Activated naive CD4-positive, alpha-beta T cell treated with anti-CD3 and anti-CD28 coated beads, Interleukin-2, amount 50 U/mL, for 72 hours (primary cell): ENCODE measurements at regions not wholly inside any gene's neighbourhood (a gene's known extent, or its start where the extent isn't known, plus 50 kb on each side); places are given as distances from the start of the nearest gene placed in this dataset.
"Not testable (repeated sequence)": the region's sequence is repeated elsewhere in the genome, so short reads cannot be mapped to it uniquely, and the experiment has no call there.

Experiments
- ATAC-seq, 2 donors: fragments of 150-1000 bp; cut with Tn5 transposase; 2 replicates each; pipeline ENCODE4 v1.10.0; 2021; ENCODE audit warnings: mild to moderate bottlenecking in 2 of 2, moderate library complexity in 2 of 2
- DNase-seq, 2 donors: peaks; one replicate each; pipeline ENCODE4 v3.0.0; 2021 to 2022; ENCODE audit warnings: low spot score in 2 of 2
- H3K27ac Mint-ChIP-seq, 2 donors: one replicate each; pipeline ENCODE4 v1.8.0; 2022; ENCODE audit warnings: mild to moderate bottlenecking in 2 of 2, mixed read lengths in 2 of 2
- H3K36me3 Mint-ChIP-seq, 2 donors: one replicate each; pipeline ENCODE4 v1.8.0; 2022; ENCODE audit warnings: mixed read lengths in 2 of 2
- H3K9me3 Mint-ChIP-seq, 2 donors: one replicate each; pipeline ENCODE4 v1.8.0; 2022; ENCODE audit warnings: mixed read lengths in 2 of 2

DNA sequence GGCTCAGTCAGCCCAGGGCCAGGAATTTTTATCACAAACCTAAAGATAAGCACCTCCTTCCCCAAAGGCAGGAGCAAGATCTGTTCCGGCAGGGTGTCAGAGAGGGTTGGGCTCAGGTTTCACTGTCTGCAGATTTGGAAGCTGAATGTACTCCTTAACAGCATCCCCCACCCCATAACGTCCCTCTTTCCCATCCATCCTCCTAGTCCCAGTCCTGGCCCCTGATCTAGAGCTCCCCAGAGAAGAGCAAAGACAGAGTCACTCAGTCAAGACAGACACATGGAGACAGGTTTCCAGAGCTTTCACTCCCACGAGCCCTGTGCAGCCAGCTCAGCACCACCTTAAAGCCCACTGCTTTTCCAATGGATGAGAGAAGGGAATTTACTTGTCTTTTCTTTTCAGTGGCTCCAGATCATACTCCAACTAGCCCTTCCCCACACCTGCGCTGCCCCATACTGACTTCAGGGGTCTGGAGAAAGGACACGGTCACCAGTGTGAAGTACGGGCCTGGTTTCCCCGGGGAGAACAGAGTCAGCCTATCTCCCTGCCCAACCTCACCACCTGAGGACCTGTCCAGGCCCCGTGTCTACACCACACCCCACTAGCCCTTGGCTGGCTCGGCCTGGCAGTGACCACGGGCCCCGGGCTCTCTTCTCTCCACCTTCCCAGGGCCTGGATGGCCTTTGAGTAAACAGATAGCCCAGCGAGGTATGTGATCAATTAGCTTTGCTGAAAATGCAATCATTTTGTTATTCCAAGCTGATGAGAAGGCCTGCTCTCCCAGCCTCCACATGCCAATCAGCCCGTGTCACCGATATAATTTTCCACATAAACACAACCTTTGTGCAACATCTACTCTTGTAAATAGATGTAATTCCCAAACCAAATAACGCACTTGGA lies 249.1 kb downstream of the FOXD2 start:
- ATAC-seq (no peak), DNase-seq (no peak)
- no peak overlapping the region for H3K27ac Mint-ChIP-seq
- no peaks in the 10 kb centered on the region for H3K36me3 Mint-ChIP-seq
- no peaks in the 10 kb centered on the region for H3K9me3 Mint-ChIP-seq

DNA sequence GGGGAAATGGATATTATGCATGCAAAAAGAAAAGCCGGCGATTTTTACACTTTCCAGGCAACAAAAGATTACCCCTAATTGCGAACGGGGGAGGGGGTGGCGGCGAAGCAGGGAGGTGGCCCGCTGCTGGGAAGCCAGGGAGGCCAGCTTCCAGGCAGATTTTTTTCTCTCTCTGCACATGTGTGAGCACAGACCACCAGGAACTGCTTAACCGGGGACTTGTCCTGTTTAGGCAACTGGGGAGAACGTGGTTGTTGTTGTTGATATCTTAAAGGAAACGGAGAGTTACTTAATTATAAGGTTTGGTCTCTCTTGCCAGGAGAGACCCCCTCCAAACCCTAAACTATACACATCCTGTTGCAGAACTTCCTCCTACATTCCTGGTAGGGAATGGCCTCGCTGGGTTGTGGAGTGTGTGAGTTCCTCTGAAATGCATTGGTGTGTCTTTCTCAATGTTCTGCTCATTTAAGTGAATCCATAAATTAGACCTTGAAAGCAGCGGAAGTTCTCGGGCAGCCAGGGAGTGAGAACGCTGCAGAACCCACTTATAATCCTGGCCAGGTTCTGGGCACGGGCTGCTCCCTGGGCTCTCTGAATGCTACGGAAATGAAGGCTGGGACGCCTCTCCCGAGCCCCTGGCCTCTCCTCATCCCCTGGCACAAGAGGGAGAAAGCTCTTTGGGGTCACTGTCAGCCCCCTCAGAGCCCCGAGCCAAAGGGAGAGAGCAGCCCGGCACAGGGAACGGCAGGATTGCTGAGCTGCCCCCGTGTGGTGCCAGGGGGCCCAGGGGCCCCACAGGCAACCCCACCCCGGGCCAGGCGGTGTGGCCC lies 250.0 kb downstream of the FOXD2 start:
- no peaks in the 10 kb centered on the region for H3K36me3 Mint-ChIP-seq
- H3K9me3 Mint-ChIP-seq: no peaks in the 10 kb centered on the region
- DNase-seq (no peak), ATAC-seq (no peak)
- H3K27ac Mint-ChIP-seq: no peak overlapping the region

- H3K9me3 Mint-ChIP-seq: no peaks in the 10 kb centered on the region
- peak in 1 of 2 donors; percentile 14 for DNase-seq
- H3K36me3 Mint-ChIP-seq: no peaks in the 10 kb centered on the region
- no peak overlapping the region for H3K27ac Mint-ChIP-seq
- no peak for ATAC-seq
These were observed 250.8 kb downstream of the FOXD2 start for GRCh38 chr1:47688461-47689296.

DNA sequence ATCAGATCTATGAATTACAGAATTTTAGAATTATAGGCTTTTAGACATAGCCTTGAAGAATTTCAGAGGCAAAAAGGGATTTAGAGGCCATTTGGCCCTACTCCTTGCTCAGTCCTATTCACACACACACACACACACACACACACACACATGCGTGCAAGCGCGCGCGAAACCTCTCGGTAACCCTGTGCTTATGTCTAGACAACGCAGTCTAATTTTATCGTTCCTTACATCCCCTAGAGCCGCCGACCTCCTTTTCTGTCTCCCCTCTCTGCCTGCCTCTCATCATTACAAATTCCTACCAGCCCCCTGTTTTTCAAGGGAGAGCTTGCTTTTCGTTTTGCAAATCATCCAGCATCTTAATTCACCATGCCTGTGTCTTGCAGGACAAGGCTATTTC lies 252.1 kb downstream of the FOXD2 start:
- DNase-seq (no peak), ATAC-seq (no peak)
- Mint-ChIP-seq H3K36me3 (no peaks in the 10 kb centered on the region), H3K9me3 (no peaks in the 10 kb centered on the region), H3K27ac (no peak overlapping the region)

GRCh38 chr1:47690341-47691250 lies 252.8 kb downstream of the FOXD2 start:
- no peak for DNase-seq
- no peaks in the 10 kb centered on the region for H3K36me3 Mint-ChIP-seq
- no peaks in the 10 kb centered on the region for H3K9me3 Mint-ChIP-seq
- ATAC-seq: no peak
- no peak overlapping the region for H3K27ac Mint-ChIP-seq

GRCh38 chr1:47691293-47691692 lies 253.4 kb downstream of the FOXD2 start:
- DNase-seq, H3K27ac Mint-ChIP-seq, H3K9me3 Mint-ChIP-seq, ATAC-seq, H3K36me3 Mint-ChIP-seq: not testable (repeated sequence)

DNA sequence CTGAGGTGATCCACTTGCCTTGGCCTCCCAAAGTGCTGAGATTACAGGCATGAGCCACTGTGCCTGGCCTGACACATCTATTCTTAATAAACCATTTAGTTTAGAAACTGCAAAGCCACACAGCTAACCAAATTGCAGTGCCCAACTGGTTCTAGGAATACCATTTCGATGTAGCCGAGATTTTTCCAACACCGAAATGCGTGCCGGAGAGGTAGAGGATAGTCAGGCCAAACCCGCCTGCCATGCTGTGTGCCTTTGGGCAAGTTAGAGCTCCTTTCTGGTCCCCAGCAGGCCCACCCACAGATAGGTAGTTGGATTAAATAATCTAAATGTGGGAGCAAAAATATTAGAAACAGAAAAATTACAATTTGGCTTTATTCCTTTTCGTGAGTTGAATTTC lies 254.4 kb downstream of the FOXD2 start:
- no peak overlapping the region for H3K27ac Mint-ChIP-seq
- ATAC-seq: no peak
- H3K9me3 Mint-ChIP-seq: no peaks in the 10 kb centered on the region
- DNase-seq: no peak
- no peaks in the 10 kb centered on the region for H3K36me3 Mint-ChIP-seq

DNA sequence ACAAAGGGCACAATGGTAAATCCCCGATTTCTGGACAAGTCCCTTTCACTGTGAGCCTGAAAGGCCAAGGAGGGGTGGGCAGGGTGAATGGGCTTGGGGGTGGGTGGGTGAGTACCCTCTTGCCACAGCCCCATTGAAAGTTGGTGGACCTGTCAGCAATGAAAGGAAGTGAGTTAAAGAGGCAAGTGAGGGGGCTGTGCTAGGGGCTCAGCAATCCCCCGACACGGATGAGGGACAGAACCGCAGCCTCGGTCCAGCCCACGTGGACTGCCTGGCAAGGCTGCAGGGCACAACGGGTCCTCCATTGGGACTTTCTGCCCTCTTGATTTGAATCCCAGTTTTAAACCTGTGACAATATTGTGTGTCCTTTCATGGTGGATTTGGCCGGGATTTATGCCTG lies 255.3 kb downstream of the FOXD2 start:
- Mint-ChIP-seq H3K9me3 (no peaks in the 10 kb centered on the region), H3K36me3 (no peaks in the 10 kb centered on the region), H3K27ac (no peak overlapping the region)
- DNase-seq (no peak), ATAC-seq (no peak)

DNA sequence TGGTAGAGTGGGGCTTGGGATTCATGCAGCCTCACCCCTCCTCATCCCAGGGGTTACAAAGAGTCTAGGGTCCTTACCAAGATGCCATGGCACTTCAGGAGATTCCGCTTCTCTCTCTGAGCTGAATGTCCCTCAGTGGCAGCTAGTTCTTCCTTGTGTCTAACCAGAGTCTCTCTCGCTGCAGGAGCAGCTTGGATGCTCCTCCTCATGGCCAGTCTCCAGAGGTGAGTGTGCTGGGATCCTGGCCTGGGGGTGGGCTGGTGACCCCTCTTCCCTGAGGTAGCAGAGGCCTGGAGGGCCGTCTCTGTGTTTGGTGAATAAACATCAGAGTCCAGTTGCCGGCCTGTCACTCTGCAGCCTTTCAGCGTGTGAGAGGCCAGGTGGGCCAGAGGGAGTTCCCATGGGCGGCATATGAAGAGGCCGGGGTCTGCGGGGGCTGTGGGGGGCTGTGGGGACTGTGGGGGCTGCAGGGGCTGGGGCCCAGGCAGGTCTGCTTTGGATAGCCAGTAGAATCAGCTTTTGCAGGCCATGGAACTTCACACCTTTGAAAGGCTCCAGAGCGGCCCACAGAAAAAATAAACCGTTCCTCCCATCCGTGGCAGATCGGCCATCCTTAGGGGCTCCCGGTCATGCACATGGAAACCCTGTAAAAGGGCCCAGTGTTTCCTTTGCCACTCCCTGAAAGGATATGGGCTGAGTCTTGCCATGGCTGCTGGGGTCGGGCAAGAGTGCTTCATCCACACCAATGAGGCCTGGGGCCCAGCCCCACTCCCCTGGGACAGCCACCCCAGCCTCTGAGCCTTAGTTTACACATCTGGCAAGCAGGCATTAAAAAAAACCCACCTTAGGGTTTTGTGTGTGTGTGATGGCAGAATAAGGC lies 256.4 kb downstream of the FOXD2 start:
- Mint-ChIP-seq H3K9me3 (no peaks in the 10 kb centered on the region), H3K27ac (no peak overlapping the region), H3K36me3 (no peaks in the 10 kb centered on the region)
- ATAC-seq (no peak), DNase-seq (no peak)

DNA sequence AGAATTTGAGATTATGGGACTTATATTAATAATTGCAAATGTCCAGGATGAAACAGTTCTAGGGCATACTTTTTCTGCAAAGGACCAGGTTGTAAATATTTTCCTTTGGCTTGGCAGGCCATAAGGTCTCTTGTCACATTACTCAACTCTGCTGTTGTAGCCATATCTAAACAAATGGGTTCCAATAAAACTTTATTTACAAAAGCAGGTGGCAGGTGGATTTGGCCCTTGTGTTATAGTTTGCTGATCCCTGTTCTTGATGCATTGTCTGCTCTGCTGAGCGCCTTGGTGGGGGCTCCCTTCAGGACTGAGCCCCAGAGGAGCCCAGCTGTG lies 258.5 kb downstream of the FOXD2 start:
- DNase-seq: no peak
- no peak for ATAC-seq
- Mint-ChIP-seq H3K9me3 (no peaks in the 10 kb centered on the region), H3K27ac (no peak overlapping the region), H3K36me3 (no peaks in the 10 kb centered on the region)

- Mint-ChIP-seq H3K27ac (no peak overlapping the region), H3K9me3 (no peaks in the 10 kb centered on the region), H3K36me3 (no peaks in the 10 kb centered on the region)
- DNase-seq (no peak), ATAC-seq (no peak)
These were observed 259.0 kb downstream of the FOXD2 start for GRCh38 chr1:47696737-47697441.

DNA sequence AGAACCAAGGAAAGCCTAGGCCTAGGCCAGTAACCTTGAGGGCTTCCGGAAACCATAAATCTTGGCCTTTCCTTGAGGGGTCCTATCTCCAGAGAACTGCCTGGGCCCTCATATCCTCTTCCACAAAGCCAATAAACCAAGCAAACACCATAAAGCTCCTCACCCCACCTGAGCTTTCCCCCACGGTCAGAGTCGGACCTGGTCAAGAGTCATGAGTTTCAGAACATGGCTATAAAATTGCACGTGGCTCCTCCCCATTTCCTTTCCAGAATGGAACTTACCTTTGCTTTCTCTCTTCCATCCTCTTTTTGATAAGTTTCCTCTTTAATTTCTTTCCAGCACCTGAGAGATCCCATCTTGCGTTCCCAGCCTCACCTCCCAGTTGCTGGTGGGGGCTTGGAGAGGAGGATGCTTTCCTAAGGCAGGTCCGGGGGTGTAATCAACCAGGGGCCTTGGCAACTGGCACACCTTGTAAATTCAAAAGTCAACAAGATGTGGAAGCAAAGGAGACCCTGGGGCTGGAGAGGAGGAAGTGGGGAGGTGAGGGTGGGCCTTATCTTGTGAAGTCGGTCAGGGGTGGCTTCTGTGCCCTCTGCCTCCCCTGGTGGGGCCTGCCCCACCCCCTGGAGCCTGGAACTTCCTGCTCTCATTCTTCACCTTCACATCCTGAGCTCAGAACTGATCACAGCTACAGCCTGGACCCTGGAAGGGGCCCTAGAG lies 259.9 kb downstream of the FOXD2 start:
- no peak for DNase-seq
- H3K36me3 Mint-ChIP-seq: no peaks in the 10 kb centered on the region
- ATAC-seq: no peak
- H3K9me3 Mint-ChIP-seq: no peaks in the 10 kb centered on the region
- no peak overlapping the region for H3K27ac Mint-ChIP-seq

DNA sequence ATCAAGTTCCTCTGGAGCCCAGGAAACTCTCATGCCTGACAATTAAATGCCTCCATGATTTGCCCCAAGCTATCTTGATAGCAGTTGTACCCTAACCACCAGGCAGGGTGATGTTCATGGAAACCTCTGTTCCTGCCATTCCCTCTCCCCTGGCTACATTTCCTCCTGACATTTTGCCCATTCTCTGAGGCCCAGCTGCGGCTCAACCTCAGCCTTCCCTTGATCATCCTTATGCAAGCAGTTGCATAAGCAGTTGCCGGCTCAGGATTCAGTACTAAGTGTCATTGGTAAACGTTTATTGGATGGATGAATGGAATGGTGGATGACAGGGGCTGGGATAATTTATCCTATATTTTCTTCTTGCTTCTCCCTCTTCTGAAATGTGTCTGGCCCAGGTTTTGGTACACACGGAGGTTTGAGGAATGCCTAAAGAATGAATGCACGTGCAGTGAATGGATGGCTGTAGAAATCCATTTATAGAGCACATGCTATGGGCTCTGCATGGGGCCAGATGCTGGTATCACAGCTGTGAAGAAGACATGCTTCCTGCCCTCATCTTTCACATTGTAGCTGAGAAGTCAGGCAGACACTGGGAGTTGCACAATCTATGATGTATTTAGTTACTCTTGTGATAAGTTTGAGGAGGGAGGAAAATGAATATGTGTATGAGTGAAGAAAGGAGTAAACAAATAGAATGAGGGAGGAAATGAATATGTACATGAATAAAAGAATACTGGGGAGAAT lies 261.8 kb downstream of the FOXD2 start:
- ATAC-seq: no peak
- Mint-ChIP-seq H3K36me3 (no peaks in the 10 kb centered on the region), H3K9me3 (no peaks in the 10 kb centered on the region)

DNA sequence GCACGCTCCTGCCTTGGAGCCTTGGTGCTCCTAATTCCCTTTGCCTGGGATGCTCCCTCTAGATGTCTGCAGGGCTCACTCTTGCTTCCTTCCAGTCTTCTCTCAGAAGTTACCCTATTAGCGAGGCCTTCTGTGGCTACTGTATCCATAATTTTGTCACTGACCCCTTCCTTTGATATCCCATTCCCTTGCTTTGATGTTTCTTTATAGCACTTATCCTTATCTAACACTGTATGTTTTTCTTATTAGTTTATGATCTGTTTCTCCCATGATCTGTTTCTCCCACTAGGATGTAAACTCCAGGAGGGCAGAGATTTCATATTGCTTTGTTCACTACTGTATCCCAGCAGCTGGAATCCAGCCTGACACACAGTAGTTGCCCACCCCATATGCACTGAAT lies 263.4 kb downstream of the FOXD2 start:
- H3K36me3 Mint-ChIP-seq: no peaks in the 10 kb centered on the region
- no peaks in the 10 kb centered on the region for H3K9me3 Mint-ChIP-seq
- no peak overlapping the region for H3K27ac Mint-ChIP-seq
- DNase-seq (no peak), ATAC-seq (no peak)

More for the DNA sequence above, 261.8 kb downstream of the FOXD2 start:
- no peak overlapping the region for H3K27ac Mint-ChIP-seq
- no peak for DNase-seq
